GM19467 (cell line): ENCODE measurements at regions not wholly inside any gene's neighbourhood (a gene's known extent, or its start where the extent isn't known, plus 50 kb on each side); places are given as distances from the start of the nearest gene placed in this dataset.
"Not testable (repeated sequence)": the region's sequence is repeated elsewhere in the genome, so short reads cannot be mapped to it uniquely, and the experiment has no call there.

Experiments used
- ATAC-seq: cut with Tn5 transposase; IDR thresholded peaks from one replicate; pipeline ENCODE4 v1.9.1; 2021; ENCODE audit warnings: mild to moderate bottlenecking, moderate library complexity; ENCODE audit not compliant: unreplicated experiment

- ATAC-seq: no peak
Observed at GRCh38 chr10:29730969-29731368, 96.2 kb upstream of the SVIL start.

GRCh38 chr10:29730458-29730857 lies 95.7 kb upstream of the SVIL start:
- ATAC-seq: no peak

GRCh38 chr10:29728541-29729049 lies 93.8 kb upstream of the SVIL start:
- ATAC-seq: no peak

- ATAC-seq: not testable (repeated sequence)
Observed at GRCh38 chr10:29725927-29726326, 91.2 kb upstream of the SVIL start.

- no peak for ATAC-seq
Observed at GRCh38 chr10:29725133-29725720, 90.5 kb upstream of the SVIL start.

- ATAC-seq: no peak
Observed at GRCh38 chr10:29723726-29724125, 89.0 kb upstream of the SVIL start.

GRCh38 chr10:29722777-29723176 lies 88.0 kb upstream of the SVIL start:
- ATAC-seq: no peak

- ATAC-seq: no peak
Observed at GRCh38 chr10:29720149-29720548, 85.4 kb upstream of the SVIL start.

GRCh38 chr10:29719281-29719675 lies 84.5 kb upstream of the SVIL start:
- ATAC-seq: no peak

- ATAC-seq: no peak
Observed at GRCh38 chr10:29715296-29715695, 80.5 kb upstream of the SVIL start.

GRCh38 chr10:29714096-29714874 lies 79.5 kb upstream of the SVIL start:
- no peak for ATAC-seq

- ATAC-seq: no peak
Observed at GRCh38 chr10:29713450-29713849, 78.7 kb upstream of the SVIL start.

- ATAC-seq: no peak
Observed at GRCh38 chr10:29712108-29712507, 77.3 kb upstream of the SVIL start.

- no peak for ATAC-seq
Observed at GRCh38 chr10:29710128-29710527, 75.4 kb upstream of the SVIL start.

GRCh38 chr10:29709484-29710002 lies 74.8 kb upstream of the SVIL start:
- no peak for ATAC-seq

- ATAC-seq: no peak
Observed at GRCh38 chr10:29703271-29703670, 68.5 kb upstream of the SVIL start.

- no peak for ATAC-seq
Observed at GRCh38 chr10:29702273-29703164, 67.7 kb upstream of the SVIL start.

- ATAC-seq: no peak
Observed at GRCh38 chr10:29701306-29701705, 66.5 kb upstream of the SVIL start.

- ATAC-seq: no peak
Observed at GRCh38 chr10:29699621-29700020, 64.8 kb upstream of the SVIL start.

- no peak for ATAC-seq
Observed at GRCh38 chr10:29698773-29699490, 64.2 kb upstream of the SVIL start.

- not testable (repeated sequence) for ATAC-seq
Observed at GRCh38 chr10:29696581-29696980, 61.8 kb upstream of the SVIL start.
